GM18505 (cell line): ENCODE measurements at regions not wholly inside any gene's neighbourhood (a gene's known extent, or its start where the extent isn't known, plus 50 kb on each side); places are given as distances from the start of the nearest gene placed in this dataset.
"Not testable (repeated sequence)": the region's sequence is repeated elsewhere in the genome, so short reads cannot be mapped to it uniquely, and the experiment has no call there.

Source experiments
- ATAC-seq: cut with Tn5 transposase; IDR thresholded peaks from one replicate; pipeline ENCODE4 v1.9.1; 2021; ENCODE audit not compliant: unreplicated experiment
- POLR2A ChIP-seq: IDR thresholded peaks from 4 replicates; pipeline ENCODE4 v1.6.1; 2011; ENCODE audit warnings: borderline replicate concordance; ENCODE audit not compliant: insufficient read depth, insufficient read length; ENCODE audit errors: extremely low read depth

DNA sequence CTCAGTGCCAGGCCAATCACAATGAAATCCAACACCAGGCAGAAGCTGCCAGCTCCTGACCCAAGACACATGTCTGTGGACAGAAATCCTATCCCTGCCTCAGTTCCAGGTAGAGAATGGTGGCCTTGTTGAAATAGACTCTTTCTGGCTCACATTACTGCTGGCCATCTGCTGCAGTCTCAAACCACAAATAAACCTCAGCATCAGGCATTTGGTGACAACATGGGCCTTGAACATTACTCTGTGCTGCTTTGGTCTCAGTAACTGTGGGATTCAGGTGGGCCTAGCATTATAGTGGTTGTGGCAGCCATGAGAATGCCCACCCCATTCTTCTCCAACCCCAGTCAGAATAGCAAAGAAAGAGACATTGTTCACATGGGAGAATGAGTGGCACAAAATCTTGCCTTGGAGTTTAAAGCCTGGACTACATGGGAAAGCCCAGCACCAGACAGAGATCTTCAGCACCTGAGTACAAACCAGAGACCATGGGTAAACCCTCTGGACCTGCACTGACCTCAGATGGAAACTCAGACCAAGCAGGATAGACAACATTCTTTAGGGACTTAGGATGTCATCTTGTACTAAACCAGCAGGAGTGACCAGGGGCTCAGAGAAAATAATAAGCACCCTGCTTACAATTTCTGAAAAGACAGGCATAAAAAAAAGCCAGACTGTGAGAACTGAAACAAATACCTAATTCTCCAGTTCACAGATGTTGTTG, 50.4 kb upstream of the TRAM1L1 start:
- ATAC-seq, result no peak
- no peak for TF ChIP-seq POLR2A

DNA sequence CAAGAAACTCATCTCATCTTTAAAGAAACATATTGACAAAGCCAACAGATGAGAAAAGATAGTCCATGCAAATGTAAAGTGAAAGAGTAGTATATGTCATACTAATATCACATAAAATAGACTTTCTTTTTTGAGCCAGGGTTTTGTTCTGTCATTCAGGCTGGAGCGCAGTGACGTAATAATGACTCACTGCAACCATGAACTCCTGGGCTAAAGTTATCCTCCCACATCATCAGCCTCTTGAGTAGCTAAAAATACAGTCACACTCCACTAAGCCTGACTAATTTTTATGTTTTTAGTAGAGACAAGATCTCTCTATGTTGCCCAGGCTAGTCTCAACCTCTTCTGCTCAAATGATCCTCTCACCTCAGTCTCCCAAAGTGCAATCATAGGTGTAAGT, 51.8 kb upstream of the TRAM1L1 start:
- TF ChIP-seq POLR2A, result no peak
- no peak for ATAC-seq

- not testable (repeated sequence) for ATAC-seq
These were observed 53.4 kb upstream of the TRAM1L1 start for GRCh38 chr4:117138732-117139131.

- TF ChIP-seq POLR2A, result no peak
These were observed 68.9 kb upstream of the TRAM1L1 start for GRCh38 chr4:117154251-117154650.

DNA sequence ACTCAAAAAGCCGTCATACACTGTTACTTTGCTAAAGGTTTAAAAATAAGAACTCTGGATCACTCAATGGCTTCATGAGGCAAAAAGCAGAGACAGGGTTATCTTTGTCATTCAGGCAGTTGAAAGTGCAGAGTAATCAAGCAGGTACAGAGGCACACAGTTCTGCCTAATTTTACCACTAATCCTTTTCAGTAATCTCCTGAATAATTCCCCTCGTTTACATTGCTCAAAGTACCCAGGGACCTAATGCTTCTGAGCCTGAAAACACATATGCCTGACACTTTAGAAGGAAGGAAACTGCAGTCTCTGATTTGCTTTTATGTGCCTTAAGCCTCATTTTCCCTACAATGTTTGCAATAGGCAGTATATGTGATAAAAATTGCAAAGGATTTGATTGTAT, 71.4 kb upstream of the TRAM1L1 start:
- ATAC-seq, result no peak
- TF ChIP-seq POLR2A, result no peak

More at GRCh38 chr4:117154251-117154650, 68.9 kb upstream of the TRAM1L1 start:
- no peak for ATAC-seq

GRCh38 chr4:117157360-117157759, 72.0 kb upstream of the TRAM1L1 start:
- TF ChIP-seq POLR2A, result no peak
- no peak for ATAC-seq

DNA sequence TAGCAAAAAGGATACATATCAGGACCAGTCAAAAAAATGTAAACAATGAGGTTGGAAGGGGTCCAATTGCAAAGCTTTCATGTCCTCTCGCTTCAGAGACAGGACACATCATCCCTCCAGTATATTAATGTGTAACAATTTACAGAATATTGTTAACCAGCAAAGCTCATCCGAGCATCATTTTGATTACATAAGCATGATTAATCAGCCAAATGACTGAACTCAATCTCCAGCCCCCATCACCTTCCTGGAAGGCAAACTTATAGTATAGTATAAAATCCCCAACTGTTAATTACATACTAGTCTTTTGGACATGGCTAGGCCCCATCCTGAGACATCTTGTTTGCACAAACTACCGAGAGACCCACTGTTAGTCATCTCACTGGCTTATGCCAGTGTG, 77.6 kb upstream of the TRAM1L1 start:
- no peak for TF ChIP-seq POLR2A
- no peak for ATAC-seq

- no peak for ATAC-seq
- no peak for TF ChIP-seq POLR2A
These were observed 79.0 kb upstream of the TRAM1L1 start for GRCh38 chr4:117164338-117164737.

DNA sequence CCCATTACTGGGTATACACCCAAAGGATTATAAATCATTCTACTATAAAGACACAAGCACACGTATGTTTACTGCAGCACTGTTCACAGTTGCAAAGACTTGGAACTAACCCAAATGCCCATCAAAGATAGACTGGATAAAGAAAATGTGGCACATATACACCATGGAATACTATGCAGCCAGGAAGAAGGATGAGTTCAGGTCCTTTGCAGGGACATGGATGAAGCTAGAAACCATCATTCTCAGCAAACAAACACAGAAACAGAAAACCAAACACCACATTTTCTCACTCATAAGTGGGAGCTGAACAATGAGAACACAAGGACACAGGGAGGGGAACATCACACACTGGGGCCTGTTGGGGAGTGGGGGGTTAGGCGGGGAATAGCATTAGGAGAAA, 90.0 kb upstream of the TRAM1L1 start:
- ATAC-seq, result not testable (repeated sequence)

GRCh38 chr4:117203231-117203630, 117.9 kb upstream of the TRAM1L1 start:
- no peak for ATAC-seq
- no peak for TF ChIP-seq POLR2A

DNA sequence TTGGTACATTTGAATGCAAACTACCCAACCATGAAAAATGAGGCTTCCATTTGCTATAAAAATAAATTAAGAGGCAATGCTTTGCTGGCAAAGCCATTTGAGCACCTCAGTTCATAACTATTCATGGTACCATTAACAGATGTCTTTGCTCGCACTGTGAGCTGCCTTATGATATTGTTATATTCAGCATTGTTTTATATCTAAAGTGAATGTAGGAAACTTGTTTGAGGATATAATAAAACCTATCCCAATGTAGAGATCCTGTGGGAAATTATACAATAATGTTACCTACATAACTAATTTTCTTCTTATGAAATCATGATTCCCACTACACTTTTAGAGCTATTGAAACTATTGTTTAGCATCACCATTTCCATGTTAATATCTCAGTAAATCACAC, 125.2 kb upstream of the TRAM1L1 start:
- no peak for TF ChIP-seq POLR2A

GRCh38 chr4:117224256-117224655, 138.9 kb upstream of the TRAM1L1 start:
- ATAC-seq, result no peak
- no peak for TF ChIP-seq POLR2A

More for the DNA sequence above, 125.2 kb upstream of the TRAM1L1 start:
- ATAC-seq, result no peak

DNA sequence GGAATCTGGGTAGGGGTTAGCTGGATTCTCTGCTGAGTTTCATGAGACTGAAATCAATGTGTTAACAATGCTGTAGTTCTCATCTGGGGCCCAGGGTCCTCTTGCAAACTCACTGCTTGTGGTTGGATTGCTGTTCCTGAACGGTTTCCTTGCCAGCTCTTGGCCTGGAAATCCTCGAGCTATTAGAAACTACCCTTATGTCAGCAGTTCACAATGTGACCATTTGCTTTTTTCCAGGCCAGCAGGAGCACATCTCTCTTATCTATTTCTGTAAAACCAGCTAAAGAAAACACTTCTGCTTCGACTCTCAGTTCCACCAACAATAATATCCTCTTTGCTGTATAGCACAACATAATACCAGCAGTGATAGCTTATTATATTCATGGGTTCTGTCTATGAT, 140.1 kb upstream of the TRAM1L1 start:
- TF ChIP-seq POLR2A, result no peak

GRCh38 chr4:117227925-117228324, 142.5 kb upstream of the TRAM1L1 start:
- no peak for TF ChIP-seq POLR2A
- ATAC-seq, result no peak

More for the DNA sequence above, 140.1 kb upstream of the TRAM1L1 start:
- ATAC-seq, result no peak

GRCh38 chr4:117239434-117239833, 154.1 kb upstream of the TRAM1L1 start:
- no peak for ATAC-seq
- no peak for TF ChIP-seq POLR2A
